ENCODE measurements at regions not wholly inside any gene's neighbourhood (a gene's known extent, or its start where the extent isn't known, plus 50 kb on each side); places are given as distances from the start of the nearest gene placed in this dataset.
"Not testable (repeated sequence)": the region's sequence is repeated elsewhere in the genome, so short reads cannot be mapped to it uniquely, and the experiment has no call there.

- no peak for DNase-seq (ENCODE audit: low read depth in 2 of 2)
Measured at GRCh38 chr14:52124791-52125684, 56.2 kb upstream of the NID2 start.

GRCh38 chr14:52122163-52122562 lies 53.3 kb upstream of the NID2 start:
- DNase-seq (ENCODE audit: low read depth in 2 of 2) = not testable (repeated sequence)

- DNase-seq (ENCODE audit: low read depth in 2 of 2) = no peak
Measured at GRCh38 chr14:52121441-52121840, 52.6 kb upstream of the NID2 start.

- DNase-seq (ENCODE audit: low read depth in 2 of 2) = no peak
Measured at GRCh38 chr14:52119030-52119429, 50.2 kb upstream of the NID2 start.

All from stimulated activated CD4-positive, alpha-beta T cell treated with anti-CD3 and anti-CD28 coated beads, Interleukin-1b, Interleukin-23, amount 100 ng/mL, for 4 hours (primary cell).